ENCODE measurements at regions not wholly inside any gene's neighbourhood (a gene's known extent, or its start where the extent isn't known, plus 50 kb on each side); places are given as distances from the start of the nearest gene placed in this dataset.

GRCh38 chr9:18124760-18125159, 349.2 kb upstream of the ADAMTSL1 start:
- TF ChIP-seq, protein P1, sequence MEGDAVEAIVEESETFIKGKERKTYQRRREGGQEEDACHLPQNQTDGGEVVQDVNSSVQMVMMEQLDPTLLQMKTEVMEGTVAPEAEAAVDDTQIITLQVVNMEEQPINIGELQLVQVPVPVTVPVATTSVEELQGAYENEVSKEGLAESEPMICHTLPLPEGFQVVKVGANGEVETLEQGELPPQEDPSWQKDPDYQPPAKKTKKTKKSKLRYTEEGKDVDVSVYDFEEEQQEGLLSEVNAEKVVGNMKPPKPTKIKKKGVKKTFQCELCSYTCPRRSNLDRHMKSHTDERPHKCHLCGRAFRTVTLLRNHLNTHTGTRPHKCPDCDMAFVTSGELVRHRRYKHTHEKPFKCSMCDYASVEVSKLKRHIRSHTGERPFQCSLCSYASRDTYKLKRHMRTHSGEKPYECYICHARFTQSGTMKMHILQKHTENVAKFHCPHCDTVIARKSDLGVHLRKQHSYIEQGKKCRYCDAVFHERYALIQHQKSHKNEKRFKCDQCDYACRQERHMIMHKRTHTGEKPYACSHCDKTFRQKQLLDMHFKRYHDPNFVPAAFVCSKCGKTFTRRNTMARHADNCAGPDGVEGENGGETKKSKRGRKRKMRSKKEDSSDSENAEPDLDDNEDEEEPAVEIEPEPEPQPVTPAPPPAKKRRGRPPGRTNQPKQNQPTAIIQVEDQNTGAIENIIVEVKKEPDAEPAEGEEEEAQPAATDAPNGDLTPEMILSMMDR (IDR thresholded peaks at IDR 0.05), result no peak
- TF ChIP-seq POLR2A (IDR thresholded peaks at IDR 0.05; ENCODE audit: low read depth) (no peak), POLR2AphosphoS5 (IDR thresholded peaks at IDR 0.05) (no peak), EP300 (IDR thresholded peaks at IDR 0.05) (no peak)
